Retinal pigment epithelial cell (primary cell): ENCODE measurements at regions not wholly inside any gene's neighbourhood (a gene's known extent, or its start where the extent isn't known, plus 50 kb on each side); places are given as distances from the start of the nearest gene placed in this dataset.

ENCODE experiments used
- DNase-seq: peaks from one replicate; pipeline ENCODE4 v3.0.0-alpha.2; 2010; ENCODE audit warnings: low read depth
- H3K4me3 ChIP-seq: 2 replicates; pipeline ENCODE4 v1.5.1; 2011; ENCODE audit warnings: mild to moderate bottlenecking, low read length, control low read depth, moderate library complexity
- CTCF ChIP-seq: conservative IDR thresholded peaks from 2 replicates; pipeline ENCODE4 v1.5.1; 2011; ENCODE audit warnings: low read depth, low read length, control low read depth, inconsistent platforms

GRCh38 chr2:65599693-65600092 is 167.3 kb upstream of the SPRED2 start:
- no peak for DNase-seq
- no peak overlapping the region for H3K4me3 ChIP-seq
- no peak for TF ChIP-seq CTCF

- no peak for TF ChIP-seq CTCF
- H3K4me3 ChIP-seq = no peak overlapping the region
- no peak for DNase-seq
These were observed 166.6 kb upstream of the SPRED2 start for GRCh38 chr2:65598996-65599395.

- no peak for TF ChIP-seq CTCF
- DNase-seq = no peak
- H3K4me3 ChIP-seq = no peak overlapping the region
These were observed 165.9 kb upstream of the SPRED2 start for GRCh38 chr2:65598264-65598663.

GRCh38 chr2:65595630-65596029 is 163.2 kb upstream of the SPRED2 start:
- TF ChIP-seq CTCF = no peak
- no peak overlapping the region for H3K4me3 ChIP-seq
- DNase-seq = no peak

- H3K4me3 ChIP-seq = no peak overlapping the region
- TF ChIP-seq CTCF = no peak
- DNase-seq = no peak
These were observed 161.8 kb upstream of the SPRED2 start for GRCh38 chr2:65594150-65594549.

GRCh38 chr2:65589667-65590066 is 157.3 kb upstream of the SPRED2 start:
- no peak for TF ChIP-seq CTCF
- DNase-seq = no peak
- H3K4me3 ChIP-seq = no peak overlapping the region

- no peak for TF ChIP-seq CTCF
- DNase-seq = no peak
- H3K4me3 ChIP-seq = no peak overlapping the region
These were observed 155.4 kb upstream of the SPRED2 start for GRCh38 chr2:65587779-65588178.
